HG03520 (cell line): ENCODE measurements at regions not wholly inside any gene's neighbourhood (a gene's known extent, or its start where the extent isn't known, plus 50 kb on each side); places are given as distances from the start of the nearest gene placed in this dataset.
"Not testable (repeated sequence)": the region's sequence is repeated elsewhere in the genome, so short reads cannot be mapped to it uniquely, and the experiment has no call there.

ENCODE experiments used
- ATAC-seq: cut with Tn5 transposase; IDR thresholded peaks from one replicate; pipeline ENCODE4 v1.9.1; 2021; ENCODE audit warnings: mild to moderate bottlenecking, moderate library complexity; ENCODE audit not compliant: unreplicated experiment

DNA sequence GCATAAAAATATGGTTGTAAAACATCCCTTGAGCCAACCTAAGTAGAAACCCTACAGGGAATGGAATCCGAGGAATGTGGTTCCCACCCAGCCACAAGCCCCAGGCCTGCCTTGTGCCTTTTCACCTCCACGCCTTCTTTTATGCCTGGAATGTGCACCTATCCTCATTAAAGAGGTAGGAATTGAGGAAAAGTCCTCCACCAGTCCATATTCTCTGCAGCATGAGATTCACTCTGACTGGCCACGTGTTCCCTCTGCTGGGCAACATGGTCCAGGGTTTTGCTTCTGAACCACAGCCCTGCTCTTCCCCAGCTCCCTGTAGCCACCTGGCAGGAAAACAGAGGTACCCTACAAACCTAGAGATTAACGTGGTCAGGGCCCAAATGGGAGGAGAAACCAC lies 787.9 kb upstream of the RAB6C start:
- no peak for ATAC-seq

DNA sequence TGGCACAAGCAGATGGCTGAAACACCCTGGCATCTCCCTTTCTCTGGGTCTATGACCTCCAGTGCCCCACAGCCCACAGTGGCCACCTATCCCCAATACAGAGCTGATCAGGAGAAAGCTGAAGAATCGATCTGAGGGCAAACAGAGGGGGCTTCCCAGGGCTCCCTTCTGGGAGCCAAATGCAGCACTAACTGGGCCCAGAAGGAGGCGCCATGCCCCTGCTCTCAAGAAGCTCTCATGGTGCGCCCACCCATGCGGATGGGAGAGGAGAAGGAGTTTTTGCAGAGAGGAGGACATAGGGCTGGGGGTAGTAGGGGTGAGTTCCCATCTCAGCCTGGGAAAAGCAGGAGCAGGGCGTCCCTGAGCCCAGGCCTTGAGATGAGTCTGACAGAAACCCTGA lies 787.3 kb upstream of the RAB6C start:
- ATAC-seq: no peak

DNA sequence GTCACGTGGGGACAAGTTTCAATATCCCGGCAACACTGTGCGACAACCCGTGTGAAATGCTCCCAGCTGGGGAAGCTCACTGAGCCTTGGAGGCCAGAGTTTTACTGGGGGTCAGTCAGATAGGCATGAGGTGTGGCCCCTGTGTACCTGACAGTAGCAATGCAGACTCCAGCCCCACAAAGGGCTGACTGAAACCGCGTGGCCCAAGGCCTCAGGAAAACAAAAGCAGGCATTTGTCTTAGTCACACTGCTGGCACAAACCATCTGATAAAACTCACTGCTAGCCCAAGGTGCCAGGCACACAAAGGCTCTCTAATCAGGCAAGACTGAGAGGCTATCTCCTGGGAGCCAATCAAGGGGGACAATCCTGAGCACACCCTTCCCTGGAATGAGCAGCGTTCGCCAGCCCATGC lies 786.6 kb upstream of the RAB6C start:
- no peak for ATAC-seq

DNA sequence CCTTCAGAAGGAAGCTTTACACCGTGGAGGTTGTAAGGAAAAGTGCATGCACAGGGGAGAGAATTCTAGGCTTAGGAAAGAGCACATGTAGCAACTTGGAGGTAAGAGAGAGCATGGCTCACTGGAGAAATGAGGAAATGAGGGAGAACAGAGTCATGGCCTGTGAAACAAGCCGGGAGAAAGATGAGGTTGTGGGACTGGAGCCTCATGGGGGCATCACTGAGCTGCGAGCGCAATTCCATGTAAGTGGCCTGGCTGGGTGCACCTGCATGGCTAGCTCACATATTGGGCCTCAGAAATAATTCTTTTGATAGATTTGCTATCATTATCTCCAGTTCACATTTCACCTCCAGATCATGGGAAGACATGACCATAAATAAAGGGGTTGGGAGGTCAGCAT lies 785.5 kb upstream of the RAB6C start:
- ATAC-seq: no peak

DNA sequence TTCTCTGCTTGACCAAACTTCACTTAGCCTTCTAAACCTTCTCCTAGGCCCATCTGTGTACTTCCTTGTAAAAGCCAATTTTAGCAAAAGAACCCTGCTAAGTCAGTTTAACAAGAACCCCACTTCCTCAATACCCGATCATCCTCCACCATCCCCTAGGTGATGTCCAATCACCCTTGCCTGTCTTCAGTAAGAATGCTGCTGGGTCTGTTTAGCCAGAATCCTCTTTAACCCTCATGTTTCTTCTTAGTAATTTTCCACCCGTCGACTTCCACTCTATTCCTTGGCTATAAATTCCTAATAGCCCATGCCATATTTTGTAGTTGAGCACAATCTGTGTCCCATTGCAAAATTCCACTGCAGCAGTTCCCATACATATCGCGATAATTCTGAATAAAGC lies 780.0 kb upstream of the RAB6C start:
- ATAC-seq: no peak

DNA sequence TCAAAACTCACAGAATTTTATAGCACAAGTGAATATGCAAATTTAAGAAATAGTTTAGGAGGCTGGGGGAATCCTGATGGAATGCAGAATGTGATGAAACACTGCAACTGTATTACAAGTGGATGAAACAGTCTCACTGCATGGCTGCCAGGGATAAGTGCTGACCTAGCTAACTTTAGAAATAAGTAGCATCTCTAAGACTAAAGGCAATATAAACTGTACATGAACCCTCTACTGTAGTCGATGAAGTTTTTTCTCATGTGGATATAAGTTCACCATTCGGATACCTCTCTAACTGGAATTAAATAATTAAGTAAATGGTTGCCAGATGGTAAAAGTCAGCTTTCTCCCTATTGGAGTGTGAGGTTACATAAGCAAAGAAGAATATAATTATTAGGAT lies 777.8 kb upstream of the RAB6C start:
- no peak for ATAC-seq

DNA sequence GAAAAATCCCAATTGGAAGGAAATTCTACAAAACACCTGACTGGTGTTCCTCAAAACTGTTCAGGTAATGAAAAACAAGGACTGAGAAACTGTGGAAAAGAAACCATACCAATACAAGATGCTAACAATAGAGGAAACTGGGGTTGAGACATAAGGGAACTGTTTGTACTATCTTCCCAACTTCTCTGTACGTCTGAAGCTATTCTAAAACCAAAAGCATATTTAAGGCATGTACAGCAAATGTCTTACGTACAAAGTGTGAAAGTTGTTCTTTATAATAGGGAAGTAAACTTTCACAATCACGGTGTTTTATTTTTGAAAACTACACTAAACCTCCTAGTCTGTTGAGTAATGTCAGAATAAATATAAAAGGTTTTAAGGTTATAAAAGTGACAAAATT lies 776.1 kb upstream of the RAB6C start:
- no peak for ATAC-seq

DNA sequence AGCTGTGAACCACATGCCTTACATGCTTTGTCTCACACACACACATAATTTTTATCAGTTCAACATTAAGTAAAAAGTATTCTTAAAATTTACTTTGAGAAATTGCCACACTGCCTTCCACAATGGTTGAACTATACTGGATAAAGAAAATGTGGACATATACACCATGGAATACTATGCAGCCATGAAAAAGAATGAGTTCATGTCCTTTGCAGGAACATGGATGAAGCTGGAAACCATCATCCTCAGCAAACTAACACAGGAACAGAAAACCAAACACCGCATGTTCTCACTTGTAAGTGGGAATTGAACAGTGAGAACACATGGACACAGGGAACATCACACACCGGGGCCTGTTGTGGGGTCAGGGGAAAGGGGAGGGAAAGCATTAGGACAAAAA lies 774.9 kb upstream of the RAB6C start:
- ATAC-seq: not testable (repeated sequence)

DNA sequence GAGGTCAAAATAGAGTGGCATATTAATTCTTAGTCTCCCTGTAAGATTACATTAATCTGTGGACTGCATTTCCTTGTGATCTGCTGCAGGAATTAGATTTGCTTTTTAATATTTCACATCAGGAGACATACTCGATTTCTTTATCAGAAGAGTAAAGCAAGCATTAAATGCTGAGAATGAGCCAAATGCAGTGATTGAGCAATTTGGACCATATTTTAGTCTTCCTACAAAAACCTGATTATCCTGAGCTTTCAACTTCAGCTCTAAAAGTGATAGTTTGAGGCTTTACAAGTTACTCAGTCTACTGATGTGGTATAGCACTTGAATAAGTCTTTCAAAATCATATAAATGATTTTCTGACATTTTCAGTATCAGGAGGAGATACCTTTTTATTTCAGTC lies 774.3 kb upstream of the RAB6C start:
- no peak for ATAC-seq

DNA sequence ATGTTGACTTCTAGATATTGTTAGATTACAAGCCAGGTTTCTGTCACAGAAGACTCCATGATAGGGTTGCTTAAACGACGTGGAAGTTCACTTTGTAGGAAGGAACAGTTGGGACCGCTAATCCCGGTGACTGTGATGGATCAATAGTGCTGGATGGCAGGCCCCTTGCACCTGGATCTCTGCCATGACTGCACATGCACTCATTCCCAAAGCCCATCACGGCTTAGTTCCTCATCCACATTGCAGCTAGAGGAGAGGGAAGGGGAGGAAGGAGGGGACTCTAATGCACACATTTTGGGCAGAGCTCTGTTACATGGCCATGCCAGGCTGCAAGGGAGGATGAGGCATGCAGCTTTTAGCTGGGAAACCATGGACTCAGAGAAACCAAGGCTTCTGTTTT lies 773.7 kb upstream of the RAB6C start:
- no peak for ATAC-seq

DNA sequence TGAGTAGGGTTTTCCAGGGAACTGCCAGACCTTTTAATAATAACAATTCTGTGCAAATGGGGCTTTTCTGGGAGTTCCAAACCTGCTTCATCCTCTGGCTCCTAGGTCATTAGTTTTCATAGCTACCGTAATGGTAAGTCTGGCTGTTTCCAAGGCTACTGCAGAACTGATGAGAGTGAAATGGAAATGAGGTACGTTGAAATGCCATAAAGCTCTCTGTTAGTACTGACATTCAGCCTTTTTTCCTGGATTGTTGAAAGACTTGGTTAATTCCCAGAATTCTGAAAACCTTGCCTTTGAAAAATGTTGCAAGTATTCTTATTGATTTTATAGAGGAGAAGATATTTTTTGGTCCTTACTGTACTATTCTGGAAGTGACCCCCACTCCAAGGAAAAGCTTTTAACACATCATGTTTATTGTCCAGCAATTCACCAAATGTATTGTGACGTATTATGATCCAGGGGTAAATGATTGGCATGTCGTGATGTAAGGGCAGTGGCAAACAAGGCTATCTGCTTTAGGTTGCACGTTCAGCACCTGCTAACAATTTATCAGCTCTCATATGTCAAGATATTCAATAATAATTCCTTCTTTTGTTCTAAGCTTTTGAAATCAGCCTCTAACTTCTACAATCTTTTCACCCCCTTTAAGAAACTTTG lies 767.0 kb upstream of the RAB6C start:
- ATAC-seq: no peak

DNA sequence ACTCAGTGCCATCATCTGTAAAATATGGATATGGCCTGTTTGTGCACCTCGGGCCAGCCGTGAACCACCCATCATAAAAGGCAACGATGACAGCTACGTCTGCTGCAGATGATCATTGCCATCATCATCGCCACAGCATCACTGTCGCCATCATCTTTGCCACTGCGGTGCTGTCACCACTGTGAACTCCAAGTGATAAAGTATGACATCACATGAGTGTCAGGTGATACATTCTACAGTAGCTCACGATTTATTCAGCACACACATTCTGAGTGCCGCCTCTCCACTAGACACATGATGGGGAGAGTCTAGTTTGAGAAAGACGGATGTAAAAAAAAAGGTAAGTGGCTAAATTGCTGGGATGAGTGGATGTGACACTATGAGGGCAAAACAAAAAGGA lies 755.4 kb upstream of the RAB6C start:
- ATAC-seq: no peak

DNA sequence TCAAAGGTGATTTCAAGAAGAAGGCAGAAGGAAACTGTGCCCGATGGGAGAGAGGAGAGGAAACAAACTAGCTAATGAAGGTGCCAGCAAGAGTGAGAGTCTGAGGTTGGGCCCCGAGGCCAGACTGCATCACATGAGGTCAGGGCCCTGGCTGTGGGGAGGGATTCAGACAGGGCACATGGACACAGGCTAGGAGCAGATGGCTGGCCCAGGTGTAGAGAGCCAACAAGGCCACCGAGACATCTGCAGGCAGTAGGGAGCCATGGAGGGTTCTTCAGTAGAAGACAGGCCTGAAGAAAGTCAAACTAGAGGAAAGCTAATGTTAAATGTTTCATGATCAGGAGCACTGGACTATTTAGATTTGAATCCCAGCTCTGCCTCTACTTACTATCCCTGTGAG lies 755.0 kb upstream of the RAB6C start:
- ATAC-seq: no peak

DNA sequence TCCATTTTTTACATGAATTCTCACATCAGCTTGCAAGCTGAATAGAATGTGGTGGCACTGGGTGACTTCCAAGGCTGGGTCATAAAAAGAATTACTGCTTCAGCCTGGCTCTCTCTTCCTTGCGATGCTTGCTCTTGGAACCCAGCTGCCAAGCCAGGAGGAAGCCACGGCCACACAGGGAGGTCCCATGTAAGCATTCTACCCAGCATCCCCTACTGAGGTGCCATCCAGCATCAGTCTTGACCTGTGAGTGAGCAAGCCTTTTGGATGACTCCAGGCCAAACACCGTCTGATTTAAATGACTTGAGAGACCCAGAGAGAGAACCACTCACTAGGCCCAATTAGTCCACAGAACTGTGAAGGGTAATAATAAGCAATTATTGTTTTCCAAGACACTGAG lies 750.3 kb upstream of the RAB6C start:
- no peak for ATAC-seq

DNA sequence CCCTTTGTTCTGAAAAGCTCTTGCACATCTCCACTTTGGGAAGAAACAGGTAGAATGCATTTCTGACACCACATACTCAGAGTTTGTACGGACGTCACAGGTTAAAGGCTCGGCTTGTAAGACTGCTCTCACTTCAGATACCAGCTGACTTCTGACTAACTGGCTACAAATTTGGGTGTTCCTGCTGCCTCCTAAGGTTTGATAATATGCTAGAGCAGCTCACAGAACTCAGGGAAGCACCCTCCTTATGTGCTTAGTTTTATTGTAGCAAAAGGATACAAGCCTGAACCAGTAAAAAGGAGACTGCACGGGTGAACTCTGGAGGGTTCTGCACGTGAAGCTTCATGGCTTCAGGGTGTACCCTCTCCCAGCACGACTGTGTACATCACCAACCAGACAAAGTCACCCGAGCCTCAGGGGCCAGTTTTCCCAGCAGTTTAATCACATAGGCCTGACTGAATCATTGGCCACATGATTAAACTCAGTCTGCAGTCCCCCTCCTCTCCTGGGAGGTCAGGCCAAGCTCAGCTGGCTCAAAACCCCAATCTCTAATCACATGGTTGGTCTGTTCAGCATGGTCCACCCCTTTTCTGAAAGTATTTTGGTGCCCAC lies 749.5 kb upstream of the RAB6C start:
- no peak for ATAC-seq

DNA sequence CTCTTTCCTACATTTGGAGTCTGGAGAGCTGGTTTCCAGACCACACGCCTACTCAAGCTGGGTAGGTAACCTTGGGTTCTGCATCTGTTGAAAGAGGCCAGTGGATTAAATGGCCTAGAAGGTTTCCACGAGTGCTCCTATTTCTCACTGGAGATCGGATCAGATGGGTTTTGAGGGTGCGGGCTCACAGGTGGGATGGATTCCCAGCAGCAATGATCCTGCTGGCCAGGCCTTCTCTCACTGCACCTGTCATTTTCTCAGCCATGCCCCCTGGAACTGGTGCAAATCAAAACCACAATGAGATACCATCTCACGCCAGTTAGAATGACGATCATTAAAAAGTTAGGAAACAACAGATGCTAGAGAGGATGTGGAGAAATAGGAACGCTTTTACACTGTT lies 747.5 kb upstream of the RAB6C start:
- ATAC-seq: no peak

DNA sequence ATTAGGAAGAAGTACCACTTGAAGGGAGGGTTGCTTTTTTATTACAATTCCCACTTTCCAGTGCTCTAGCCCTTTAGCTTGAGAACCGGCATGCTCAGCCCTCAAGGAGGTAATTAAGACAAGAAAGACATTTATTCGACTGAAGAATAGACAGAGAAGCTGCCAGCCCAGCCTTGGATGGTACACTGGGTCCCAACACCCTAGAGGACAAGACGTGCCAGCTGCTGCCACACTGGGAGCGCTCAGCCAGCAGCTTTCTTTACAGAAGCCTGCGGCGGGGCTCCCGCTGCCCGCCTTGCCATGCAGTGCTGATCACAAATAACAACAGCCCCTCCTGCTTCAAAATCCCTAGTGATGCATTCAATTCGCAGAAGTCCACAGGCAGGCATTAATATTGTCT lies 746.3 kb upstream of the RAB6C start:
- no peak for ATAC-seq

DNA sequence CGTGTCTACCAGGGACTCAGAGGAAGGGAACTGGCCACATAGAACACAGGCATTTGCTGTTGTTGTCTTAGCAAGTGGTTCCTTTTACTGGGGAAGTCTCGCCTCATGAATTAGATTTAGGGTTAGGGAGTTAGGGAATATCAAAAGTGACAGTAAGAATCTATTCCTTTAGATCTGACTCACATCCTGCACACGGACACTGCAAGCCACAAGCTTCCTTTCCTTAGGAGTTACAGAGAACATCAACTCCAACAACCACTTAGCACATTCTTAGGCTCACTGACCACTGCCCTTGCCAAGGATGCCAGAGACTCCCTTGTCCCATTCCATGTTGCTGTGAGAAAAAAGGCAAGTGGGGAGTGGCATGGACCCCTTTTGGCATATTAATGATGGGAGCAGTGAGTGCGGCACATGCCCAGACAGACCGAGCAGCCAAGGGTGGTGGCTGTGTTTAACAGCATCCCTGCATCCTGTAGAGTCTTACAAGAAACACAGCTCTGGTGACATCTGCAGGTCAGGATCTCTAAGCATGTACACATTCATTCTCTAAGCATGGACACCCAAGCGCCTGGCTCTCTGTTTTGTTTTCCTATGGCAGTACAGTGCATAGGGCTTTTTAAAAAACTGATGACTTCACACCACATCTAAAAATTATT lies 745.6 kb upstream of the RAB6C start:
- no peak for ATAC-seq

DNA sequence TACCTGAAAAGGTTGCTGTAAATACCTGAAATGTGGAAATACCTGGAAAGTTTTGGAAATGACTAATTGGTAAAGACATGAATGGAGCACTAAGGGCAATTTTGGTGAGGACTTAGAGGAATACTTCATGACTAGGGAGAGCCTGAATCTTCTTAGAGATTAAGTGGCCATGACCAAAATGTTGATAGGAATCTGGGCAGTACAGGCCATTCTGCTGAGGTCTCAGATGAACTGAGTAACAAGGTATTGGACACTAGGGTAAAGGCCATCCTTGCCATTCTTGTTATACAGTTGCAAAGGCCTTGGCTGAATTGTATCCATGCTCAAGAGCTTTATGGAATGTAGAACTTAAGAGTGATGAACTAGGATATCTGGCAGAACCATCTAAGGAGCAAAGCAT lies 742.9 kb upstream of the RAB6C start:
- no peak for ATAC-seq

DNA sequence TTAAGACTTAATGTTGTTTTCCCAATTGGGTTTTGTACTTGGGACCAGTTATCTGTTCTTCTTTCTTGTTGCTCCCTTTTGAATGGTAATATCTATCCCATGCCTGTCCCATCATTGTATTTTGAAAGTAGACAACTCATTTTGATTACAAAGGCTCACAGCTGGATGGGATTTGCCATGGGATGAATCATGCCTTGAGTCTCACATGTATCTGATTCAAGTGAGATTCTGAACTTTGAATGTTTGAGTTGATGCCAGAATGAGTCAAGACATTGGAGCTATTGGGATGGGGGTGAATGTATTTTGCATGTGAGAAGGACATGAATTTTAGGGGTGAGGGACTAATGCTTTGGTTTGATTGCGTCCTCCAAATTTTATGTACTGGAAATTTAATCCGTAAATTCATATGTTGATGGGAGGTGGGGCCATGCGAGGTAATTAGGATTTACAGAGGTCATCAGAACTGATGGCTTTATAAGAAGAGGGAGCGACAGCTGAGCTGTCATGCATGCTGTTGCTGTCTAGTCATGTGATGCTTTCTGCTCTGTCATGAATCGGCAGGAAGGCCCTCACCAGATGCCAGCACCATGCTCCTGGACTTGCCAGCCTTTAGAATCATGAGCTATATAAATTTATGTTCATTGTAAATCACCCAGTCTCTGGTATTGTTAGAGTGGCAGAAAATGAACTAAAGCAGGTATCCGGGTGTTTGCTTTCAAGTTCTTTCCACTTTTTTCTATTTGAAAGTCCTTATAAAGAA lies 741.3 kb upstream of the RAB6C start:
- ATAC-seq: no peak

DNA sequence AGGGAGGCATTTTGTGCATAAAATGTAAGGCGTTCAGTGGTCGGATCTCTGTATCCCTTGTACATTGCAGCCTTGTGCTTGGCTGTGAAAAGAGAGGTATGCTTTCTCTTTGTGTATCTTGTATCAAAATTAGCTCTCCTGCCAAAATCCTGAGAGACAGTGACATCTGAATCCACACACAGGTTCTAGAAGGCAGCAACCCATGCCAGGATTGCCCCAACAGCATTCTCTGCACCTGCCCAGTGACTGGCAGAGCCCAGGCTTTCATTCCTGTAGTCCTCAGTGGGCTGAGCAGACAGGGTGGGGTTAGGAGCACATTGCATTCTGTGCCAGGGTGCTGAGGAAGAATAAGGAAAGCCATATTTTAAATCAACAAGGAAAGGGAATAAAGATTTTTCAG lies 740.3 kb upstream of the RAB6C start:
- ATAC-seq: no peak

DNA sequence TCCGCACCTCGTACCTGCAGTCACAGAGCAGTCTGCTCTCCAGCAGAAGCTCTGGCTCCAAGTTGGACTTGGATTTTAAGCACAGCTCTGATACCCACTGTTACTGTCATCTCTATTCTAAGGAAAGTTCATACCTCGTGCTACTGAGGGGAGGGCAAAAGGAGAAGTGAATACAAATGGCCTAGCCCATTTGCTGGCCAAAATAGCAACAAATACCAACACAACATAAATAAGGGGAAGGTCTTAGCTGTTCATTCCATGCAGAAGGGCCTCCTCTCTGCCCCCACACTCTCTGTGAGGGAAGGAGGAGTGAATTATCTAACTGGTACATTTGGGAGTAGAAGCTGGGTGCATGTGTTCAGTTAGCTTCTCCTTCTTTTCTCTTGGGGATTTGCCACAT lies 739.4 kb upstream of the RAB6C start:
- ATAC-seq: no peak
